B cell (primary cell): ENCODE measurements at regions not wholly inside any gene's neighbourhood (a gene's known extent, or its start where the extent isn't known, plus 50 kb on each side); places are given as distances from the start of the nearest gene placed in this dataset.

Experiments used
- ATAC-seq: fragments of 200-7000 bp; cut with Tn5 transposase; one replicate; pipeline ENCODE4 v1.10.0; 2021; ENCODE audit warnings: low read depth, mild to moderate bottlenecking, moderate number of reproducible peaks, moderate library complexity
- CTCF ChIA-PET: fragments of 350-600 bp; sonication (Branson Sonifier 250); formaldehyde crosslinking; loops from one replicate; lab custom pipeline; 2021; ENCODE audit warnings: antibody characterized with exemption, inconsistent platforms; lab: Charles Lee
- POLR2A ChIA-PET: fragments of 350-600 bp; sonication (Branson Sonifier 250); formaldehyde crosslinking; loops from one replicate; lab custom pipeline; 2021; ENCODE audit warnings: antibody characterized with exemption; lab: Charles Lee
- DNase-seq: peaks from one replicate; pipeline ENCODE4 v3.0.0; 2013
- H2AFZ ChIP-seq: 2 replicates; pipeline ENCODE4 v1.6.1; 2012; ENCODE audit warnings: mild to moderate bottlenecking, low read depth, low read length; ENCODE audit not compliant: insufficient read depth, poor library complexity, severe bottlenecking
- H3K27ac ChIP-seq, 2 donors: 1 replicate in 1 of 2; 2 replicates in 1 of 2; pipeline ENCODE4 v1.5.1; 2012 to 2013; ENCODE audit warnings: low read length in 2 of 2, mild to moderate bottlenecking in 2 of 2, moderate library complexity in 1 of 2
- H3K27me3 ChIP-seq, 4 experiments: fragments of 200-600 bp in 1 of 4; sonication (generic) in 1 of 4; replicated peaks in 1 of 4; 1 replicate in 2 of 4; 2 replicates in 2 of 4; pipeline versions ENCODE4 v1.6.1 to v1.7.0; 2013 to 2016; ENCODE audit warnings: low read length in 3 of 4, mild to moderate bottlenecking in 2 of 4, mixed read lengths in 1 of 4, moderate library complexity in 1 of 4; ENCODE audit not compliant: insufficient read depth in 4 of 4, control insufficient read depth in 3 of 4; ENCODE audit errors: control extremely low read depth in 1 of 4
- H3K36me3 ChIP-seq, 2 experiments: replicated peaks in 1 of 2; 1 replicate in 1 of 2; 2 replicates in 1 of 2; pipeline versions ENCODE4 v1.6.1 to v1.7.1; 2013; ENCODE audit warnings: low read length in 1 of 2; ENCODE audit not compliant: insufficient read depth in 2 of 2, control insufficient read depth in 1 of 2; ENCODE audit errors: control extremely low read depth in 1 of 2, extremely low read depth in 1 of 2
- H3K4me1 ChIP-seq, 2 donors: fragments of 200-600 bp in 1 of 2; sonication (generic) in 1 of 2; 1 replicate in 1 of 2; 2 replicates in 1 of 2; pipeline versions ENCODE4 v1.5.1 to v1.6.1; 2013 to 2017; ENCODE audit warnings: low read length in 2 of 2; ENCODE audit not compliant: control insufficient read depth in 2 of 2, insufficient read depth in 2 of 2
- H3K4me2 ChIP-seq: replicated peaks from 2 replicates; pipeline ENCODE3; 2012; ENCODE audit warnings: mild to moderate bottlenecking, low read depth, low read length; ENCODE audit not compliant: poor library complexity, severe bottlenecking
- H3K4me3 ChIP-seq, 5 experiments: fragments of 200-600 bp in 1 of 5; sonication (generic) in 1 of 5; 1 replicate in 3 of 5; 2 replicates in 2 of 5; pipeline versions ENCODE4 v1.5.1 to v1.7.0; 2011 to 2016; ENCODE audit warnings: low read length in 4 of 5, mild to moderate bottlenecking in 4 of 5, low read depth in 2 of 5, control low read depth in 1 of 5, moderate library complexity in 1 of 5; ENCODE audit not compliant: insufficient read depth in 1 of 5; ENCODE audit errors: control extremely low read depth in 1 of 5, extremely low read depth in 1 of 5
- H3K79me2 ChIP-seq: fragments of 200-600 bp; sonication (generic); one replicate; pipeline ENCODE4 v1.6.0; 2016; ENCODE audit warnings: low read length; ENCODE audit not compliant: control insufficient read depth, insufficient read depth
- H3K9ac ChIP-seq: fragments of 200-600 bp; sonication (generic); 2 replicates; pipeline ENCODE4 v1.6.1; 2017; ENCODE audit warnings: mild to moderate bottlenecking, low read length, moderate library complexity
- H3K9me3 ChIP-seq, 3 donors: one replicate each; pipeline versions ENCODE4 v1.6.1 to v1.7.1; 2013; ENCODE audit warnings: low read length in 2 of 3; ENCODE audit not compliant: control insufficient read depth in 2 of 3, insufficient read depth in 1 of 3; ENCODE audit errors: control extremely low read depth in 1 of 3
- H4K20me1 ChIP-seq: 2 replicates; pipeline ENCODE4 v1.6.0; 2012; ENCODE audit warnings: mild to moderate bottlenecking, low read length; ENCODE audit not compliant: insufficient read depth, control insufficient read depth, poor library complexity, severe bottlenecking
- H3K27ac Mint-ChIP-seq: one replicate; pipeline ENCODE4 v1.8.0; 2021; ENCODE audit warnings: mixed read lengths
- H3K27me3 Mint-ChIP-seq: one replicate; pipeline ENCODE4 v1.8.0; 2021; ENCODE audit warnings: mixed read lengths
- H3K4me1 Mint-ChIP-seq: one replicate; pipeline ENCODE4 v1.8.0; 2021; ENCODE audit warnings: mixed read lengths
- H3K4me3 Mint-ChIP-seq: one replicate; pipeline ENCODE4 v1.8.0; 2021; ENCODE audit warnings: mixed read lengths
- H3K9me3 Mint-ChIP-seq: one replicate; pipeline ENCODE4 v1.8.0; 2022; ENCODE audit warnings: mixed read lengths; ENCODE audit not compliant: insufficient read depth
- CTCF ChIP-seq: fragments of 200-600 bp; IDR thresholded peaks from one replicate; pipeline ENCODE4 v1.8.0; 2022; ENCODE audit warnings: antibody characterized with exemption, mild to moderate bottlenecking
- EZH2 ChIP-seq: IDR thresholded peaks from 2 replicates; pipeline ENCODE4 v1.6.1; 2012; ENCODE audit warnings: borderline replicate concordance, low read depth, mild to moderate bottlenecking, moderate library complexity, low read length; ENCODE audit not compliant: insufficient read depth, poor library complexity, severe bottlenecking
- WGBS: methylation state at CpG from one replicate; pipeline ENCODE4 v1.1.5; 2013; ENCODE audit warnings: missing lambda C conversion rate; ENCODE audit not compliant: insufficient coverage; 5-methylcytosine and 5-hydroxymethylcytosine counted together
- intact Hi-C: fragments of 100-400 bp; cut with micrococcal nuclease; formaldehyde crosslinking; loops from one replicate; pipeline ENCODE4 v1.10.0; 2022

GRCh38 chr12:130009961-130010360 is 106.1 kb upstream of the TMEM132D start:
- no peaks in the 10 kb centered on the region for H3K36me3 ChIP-seq
- H3K27ac ChIP-seq: no peak overlapping the region
- CTCF ChIA-PET: interaction anchor here (1.0 kb wide), 1 partner anchor 1751 kb away, joined by 3 read pairs; no protein-coding TSS in a partner anchor
- H3K9me3 Mint-ChIP-seq: no peaks in the 10 kb centered on the region
- WGBS: 90% methylated on average over 12 of the region's 16 CpGs
- H3K4me1 Mint-ChIP-seq: no peaks in the 10 kb centered on the region
- H3K4me1 ChIP-seq: no peaks in the 10 kb centered on the region
- H3K4me3 Mint-ChIP-seq: no peak overlapping the region
- no peaks in the 10 kb centered on the region for H4K20me1 ChIP-seq
- H3K27ac Mint-ChIP-seq: no peak overlapping the region
- POLR2A ChIA-PET: no interaction called here
- no peak overlapping the region for H3K4me3 ChIP-seq
- ATAC-seq (no peak), DNase-seq (no peak)
- H3K79me2 ChIP-seq: no peaks in the 10 kb centered on the region
- H3K4me2 ChIP-seq: no peak overlapping the region
- intact Hi-C loops: no loop called here
- peaks cover 0 to 8% (median 0%) of the 10 kb centered on the region in 3 donors for H3K9me3 ChIP-seq
- H3K27me3 Mint-ChIP-seq: peaks cover 7% of the 10 kb centered on the region
- TF ChIP-seq EZH2 (no peak), CTCF (no peak)
- H2AFZ ChIP-seq: no peak overlapping the region
- no peak overlapping the region for H3K9ac ChIP-seq
- H3K27me3 ChIP-seq: no peaks in the 10 kb centered on the region

- H3K27me3 Mint-ChIP-seq: peaks cover 10% of the 10 kb centered on the region
- ATAC-seq (no peak), DNase-seq (no peak)
- H3K9me3 Mint-ChIP-seq: no peaks in the 10 kb centered on the region
- 88% methylated on average over 7 of the region's 13 CpGs for WGBS
- Histone ChIP-seq H3K4me1 (no peaks in the 10 kb centered on the region), H3K36me3 (no peaks in the 10 kb centered on the region), H3K9ac (no peak overlapping the region), H3K4me2 (no peak overlapping the region), H3K27me3 (no peaks in the 10 kb centered on the region), H3K79me2 (no peaks in the 10 kb centered on the region), H3K4me3 (no peak overlapping the region), H2AFZ (no peak overlapping the region), H4K20me1 (no peaks in the 10 kb centered on the region), H3K27ac (no peak overlapping the region), H3K9me3 (peaks cover 0 to 8% (median 0%) of the 10 kb centered on the region in 3 donors)
- TF ChIP-seq EZH2: no peak
- TF ChIP-seq CTCF: no peak
- H3K27ac Mint-ChIP-seq: no peak overlapping the region
- ChIA-PET POLR2A (no interaction called here), CTCF (no interaction called here)
- no peaks in the 10 kb centered on the region for H3K4me1 Mint-ChIP-seq
- no peak overlapping the region for H3K4me3 Mint-ChIP-seq
- intact Hi-C loops: no loop called here
Observed at GRCh38 chr12:130011611-130012385, 108.0 kb upstream of the TMEM132D start.
